ENCODE measurements at regions not wholly inside any gene's neighbourhood (a gene's known extent, or its start where the extent isn't known, plus 50 kb on each side); places are given as distances from the start of the nearest gene placed in this dataset.

DNA sequence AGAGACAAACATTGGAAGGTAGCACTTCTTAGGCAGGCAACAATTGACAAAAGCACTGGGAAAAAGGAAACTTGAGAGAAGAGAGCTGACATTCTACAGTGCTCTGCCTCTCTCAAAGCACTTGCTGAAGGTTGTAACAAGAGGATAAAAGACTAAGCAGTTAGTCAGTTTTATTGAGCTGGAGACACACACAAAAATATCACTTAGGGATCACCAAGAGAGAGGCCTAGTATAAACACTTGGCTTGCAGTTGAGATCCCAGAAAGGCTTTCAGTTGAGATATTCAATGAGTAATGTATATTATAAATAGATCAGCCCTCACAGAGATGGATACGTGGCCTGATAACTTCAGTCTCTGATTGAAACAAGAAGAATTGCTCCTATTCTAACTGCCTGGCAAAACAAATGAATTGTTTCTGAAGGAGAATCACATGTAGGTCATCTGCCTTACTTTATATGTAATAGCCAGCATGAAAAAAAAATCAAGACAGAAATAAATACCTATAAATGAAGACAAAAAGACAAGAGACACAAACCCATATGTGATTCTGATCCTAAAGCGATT is 747.2 kb upstream of the MAN1A1 start:
- H3K27ac ChIP-seq, result no peak overlapping the region

DNA sequence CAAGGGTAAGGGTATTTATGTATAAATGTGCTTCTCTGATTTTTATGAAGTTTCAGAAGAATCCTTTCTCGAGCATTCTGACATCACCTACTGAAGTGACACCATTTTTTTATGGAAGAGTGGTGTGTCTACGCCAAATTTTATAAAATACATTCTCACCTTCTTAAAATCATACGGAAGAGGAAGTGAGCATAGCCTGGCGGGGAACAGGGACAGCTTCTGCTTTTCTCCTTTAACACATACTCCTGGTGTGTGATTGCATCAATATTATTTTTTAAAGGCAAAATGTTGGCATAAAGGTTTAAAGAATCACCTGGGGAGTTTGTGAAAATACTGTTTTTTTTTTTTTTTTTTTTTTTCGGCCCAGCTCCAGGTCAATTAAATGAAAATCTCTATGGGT is 733.6 kb upstream of the MAN1A1 start:
- H3K4me3 ChIP-seq, result no peak overlapping the region
- H3K27me3 ChIP-seq, result no peaks in the 10 kb centered on the region
- no peaks in the 10 kb centered on the region for H3K4me1 ChIP-seq
- H3K36me3 ChIP-seq, result no peaks in the 10 kb centered on the region
- TF ChIP-seq POLR2AphosphoS5 (IDR thresholded peaks at IDR 0.05) (no peak), POLR2A (IDR thresholded peaks at IDR 0.05) (no peak), EP300 (IDR thresholded peaks at IDR 0.05) (no peak)
- TF ChIP-seq, protein P1, sequence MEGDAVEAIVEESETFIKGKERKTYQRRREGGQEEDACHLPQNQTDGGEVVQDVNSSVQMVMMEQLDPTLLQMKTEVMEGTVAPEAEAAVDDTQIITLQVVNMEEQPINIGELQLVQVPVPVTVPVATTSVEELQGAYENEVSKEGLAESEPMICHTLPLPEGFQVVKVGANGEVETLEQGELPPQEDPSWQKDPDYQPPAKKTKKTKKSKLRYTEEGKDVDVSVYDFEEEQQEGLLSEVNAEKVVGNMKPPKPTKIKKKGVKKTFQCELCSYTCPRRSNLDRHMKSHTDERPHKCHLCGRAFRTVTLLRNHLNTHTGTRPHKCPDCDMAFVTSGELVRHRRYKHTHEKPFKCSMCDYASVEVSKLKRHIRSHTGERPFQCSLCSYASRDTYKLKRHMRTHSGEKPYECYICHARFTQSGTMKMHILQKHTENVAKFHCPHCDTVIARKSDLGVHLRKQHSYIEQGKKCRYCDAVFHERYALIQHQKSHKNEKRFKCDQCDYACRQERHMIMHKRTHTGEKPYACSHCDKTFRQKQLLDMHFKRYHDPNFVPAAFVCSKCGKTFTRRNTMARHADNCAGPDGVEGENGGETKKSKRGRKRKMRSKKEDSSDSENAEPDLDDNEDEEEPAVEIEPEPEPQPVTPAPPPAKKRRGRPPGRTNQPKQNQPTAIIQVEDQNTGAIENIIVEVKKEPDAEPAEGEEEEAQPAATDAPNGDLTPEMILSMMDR (IDR thresholded peaks at IDR 0.05), result no peak
- H3K9me3 ChIP-seq, result peaks cover 0 to 3% (median 0%) of the 10 kb centered on the region in 3 donors
- WGBS, 2 donors (ENCODE audit: low coverage in 1 of 2), result 78 to 85% methylated on average over 5 of the region's 5 CpGs
- no peak overlapping the region for H3K27ac ChIP-seq
- ATAC-seq, result no peak

More for the DNA sequence above, 747.2 kb upstream of the MAN1A1 start:
- ATAC-seq, result no peak
- Histone ChIP-seq H3K36me3 (no peaks in the 10 kb centered on the region), H3K4me3 (no peak overlapping the region), H3K27me3 (no peaks in the 10 kb centered on the region), H3K4me1 (no peaks in the 10 kb centered on the region), H3K9me3 (no peaks in the 10 kb centered on the region)
- 55 to 62% methylated on average over 2 of the region's 2 CpGs for WGBS, 2 donors (ENCODE audit: low coverage in 1 of 2)
- TF ChIP-seq POLR2AphosphoS5 (IDR thresholded peaks at IDR 0.05) (no peak), EP300 (IDR thresholded peaks at IDR 0.05) (no peak), POLR2A (IDR thresholded peaks at IDR 0.05) (no peak)
- TF ChIP-seq, protein P1 (IDR thresholded peaks at IDR 0.05), result no peak

DNA sequence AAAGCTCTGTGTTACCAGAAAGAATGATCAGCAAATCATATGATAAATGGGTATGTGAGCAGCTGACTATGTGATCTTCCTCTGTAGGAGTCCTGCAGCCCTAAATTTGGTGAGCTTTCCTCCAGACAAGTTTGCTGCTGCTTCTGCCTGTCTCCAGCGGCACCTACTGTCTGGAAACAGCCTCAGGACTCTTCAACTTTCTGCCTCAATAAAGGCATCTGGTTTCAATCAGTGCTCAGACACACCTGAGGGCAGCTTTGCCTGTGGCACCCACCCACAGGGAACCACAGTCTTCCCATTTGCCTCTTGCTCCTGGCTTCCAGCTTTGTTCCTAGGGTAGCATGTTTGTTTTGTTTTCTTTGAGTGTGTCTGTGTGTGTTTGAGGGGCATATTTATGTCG is 727.9 kb upstream of the MAN1A1 start:
- Histone ChIP-seq H3K36me3 (no peaks in the 10 kb centered on the region), H3K27ac (no peak overlapping the region), H3K4me3 (no peak overlapping the region), H3K9me3 (peaks cover 0 to 3% (median 0%) of the 10 kb centered on the region in 3 donors), H3K27me3 (no peaks in the 10 kb centered on the region), H3K4me1 (no peaks in the 10 kb centered on the region)
- ATAC-seq, result no peak
- 0 to 43% methylated on average over 1 to 2 of the region's 2 CpGs for WGBS, 2 donors (ENCODE audit: low coverage in 1 of 2)
- TF ChIP-seq POLR2A (IDR thresholded peaks at IDR 0.05), result no peak
- TF ChIP-seq POLR2AphosphoS5 (IDR thresholded peaks at IDR 0.05), result no peak
- TF ChIP-seq, protein P1 (IDR thresholded peaks at IDR 0.05), result peak in 1 of 4 experiments; percentile 41
- TF ChIP-seq EP300 (IDR thresholded peaks at IDR 0.05), result no peak

DNA sequence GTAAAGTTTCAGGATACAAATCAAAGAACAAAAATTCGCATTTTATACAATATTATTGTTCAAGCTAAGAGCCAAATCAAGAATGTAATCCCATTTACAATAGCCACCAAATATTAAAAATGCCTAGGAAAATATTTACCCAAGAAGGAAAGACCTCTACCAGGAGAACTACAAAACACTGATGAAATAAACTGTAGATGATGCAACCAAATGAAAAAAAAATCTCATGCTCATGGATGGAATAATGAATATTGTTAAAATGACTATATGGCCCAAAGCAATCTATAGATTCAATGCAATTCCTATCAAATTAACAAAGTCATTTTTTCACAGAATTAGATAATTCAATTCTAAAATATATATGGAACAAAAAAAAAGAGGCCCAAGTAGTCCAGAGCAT is 708.8 kb upstream of the MAN1A1 start:
- Histone ChIP-seq H3K4me3 (no peak overlapping the region), H3K36me3 (no peaks in the 10 kb centered on the region), H3K4me1 (no peaks in the 10 kb centered on the region), H3K9me3 (peaks cover 0 to 9% (median 0%) of the 10 kb centered on the region in 3 donors), H3K27ac (no peak overlapping the region), H3K27me3 (no peaks in the 10 kb centered on the region)
- no peak for ATAC-seq
- TF ChIP-seq POLR2A (IDR thresholded peaks at IDR 0.05), result no peak
- no peak for TF ChIP-seq POLR2AphosphoS5 (IDR thresholded peaks at IDR 0.05)
- TF ChIP-seq, protein P1 (IDR thresholded peaks at IDR 0.05), result no peak
- no peak for TF ChIP-seq EP300 (IDR thresholded peaks at IDR 0.05)
- 33 to 57% methylated on average over 1 of the region's 1 CpG for WGBS, 2 donors (ENCODE audit: low coverage in 1 of 2)

DNA sequence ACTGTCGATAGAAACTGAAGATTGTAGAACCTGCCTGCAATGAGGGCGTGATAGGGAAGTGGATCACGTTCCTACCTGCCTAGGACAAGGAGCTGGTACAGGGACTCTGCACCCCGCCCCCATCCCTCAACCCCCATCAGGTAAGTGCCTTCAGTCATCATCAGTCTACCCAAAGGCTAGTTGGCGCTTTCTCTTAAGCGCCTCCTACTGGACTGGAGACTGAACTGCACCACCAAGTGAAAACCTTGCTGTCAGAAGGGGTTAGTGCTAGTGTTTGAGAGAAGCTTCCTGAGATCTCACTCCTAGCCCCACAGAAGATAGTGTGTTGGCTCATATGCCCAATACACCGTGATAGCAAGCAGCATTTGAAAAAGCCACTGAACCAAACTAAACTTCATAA is 706.5 kb upstream of the MAN1A1 start:
- ATAC-seq, result no peak
- no peaks in the 10 kb centered on the region for H3K4me1 ChIP-seq

More for the DNA sequence above, 706.5 kb upstream of the MAN1A1 start:
- WGBS, 2 donors (ENCODE audit: low coverage in 1 of 2), result 52 to 81% methylated on average over 3 to 5 of the region's 7 CpGs
- no peak for TF ChIP-seq POLR2A (IDR thresholded peaks at IDR 0.05)
- TF ChIP-seq, protein P1 (IDR thresholded peaks at IDR 0.05), result no peak
- no peak for TF ChIP-seq POLR2AphosphoS5 (IDR thresholded peaks at IDR 0.05)
- no peak for TF ChIP-seq EP300 (IDR thresholded peaks at IDR 0.05)
- Histone ChIP-seq H3K4me3 (no peak overlapping the region), H3K9me3 (peaks cover 0 to 9% (median 0%) of the 10 kb centered on the region in 3 donors), H3K27ac (no peak overlapping the region), H3K27me3 (no peaks in the 10 kb centered on the region), H3K36me3 (no peaks in the 10 kb centered on the region)

All from gastroesophageal sphincter (tissue), 4 donors.